GM12865 (cell line): ENCODE measurements at regions not wholly inside any gene's neighbourhood (a gene's known extent, or its start where the extent isn't known, plus 50 kb on each side); places are given as distances from the start of the nearest gene placed in this dataset.

Source experiments
- DNase-seq: peaks from one replicate; pipeline ENCODE4 v3.0.0; 2010; ENCODE audit warnings: low read depth
- H3K4me3 ChIP-seq: 2 replicates; pipeline ENCODE4 v1.5.1; 2011; ENCODE audit warnings: mild to moderate bottlenecking, low read depth, low read length, control low read depth
- TF ChIP-seq, protein P1 (sequence below): IDR thresholded peaks from 2 replicates; pipeline ENCODE4 v1.5.1; 2011; ENCODE audit warnings: low read length, control low read depth, low read depth, inconsistent platforms; ENCODE audit not compliant: insufficient read depth; ENCODE audit errors: missing control alignments

DNA sequence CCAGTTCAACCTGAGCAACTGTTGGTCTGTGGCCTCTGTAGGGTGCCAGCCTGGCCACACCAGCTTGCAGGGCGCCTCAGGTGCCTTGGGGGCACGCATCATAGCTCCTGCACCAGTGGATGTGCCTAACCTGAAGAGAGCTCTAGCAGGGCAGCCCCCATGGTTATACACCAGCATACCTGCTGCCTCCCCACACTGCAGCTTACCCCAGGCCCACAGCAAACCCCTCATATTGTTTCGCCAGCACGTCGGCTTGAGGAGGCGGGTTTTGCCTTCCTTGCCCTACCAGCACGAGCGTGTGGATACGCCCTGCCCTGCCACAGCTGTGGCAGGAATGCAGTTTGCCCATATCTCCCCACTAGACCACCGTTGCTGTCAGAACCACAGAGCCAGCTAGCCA is 435.9 kb downstream of the SLCO4C1 start:
- H3K4me3 ChIP-seq: no peak overlapping the region
- no peak for DNase-seq
- TF ChIP-seq, protein P1, sequence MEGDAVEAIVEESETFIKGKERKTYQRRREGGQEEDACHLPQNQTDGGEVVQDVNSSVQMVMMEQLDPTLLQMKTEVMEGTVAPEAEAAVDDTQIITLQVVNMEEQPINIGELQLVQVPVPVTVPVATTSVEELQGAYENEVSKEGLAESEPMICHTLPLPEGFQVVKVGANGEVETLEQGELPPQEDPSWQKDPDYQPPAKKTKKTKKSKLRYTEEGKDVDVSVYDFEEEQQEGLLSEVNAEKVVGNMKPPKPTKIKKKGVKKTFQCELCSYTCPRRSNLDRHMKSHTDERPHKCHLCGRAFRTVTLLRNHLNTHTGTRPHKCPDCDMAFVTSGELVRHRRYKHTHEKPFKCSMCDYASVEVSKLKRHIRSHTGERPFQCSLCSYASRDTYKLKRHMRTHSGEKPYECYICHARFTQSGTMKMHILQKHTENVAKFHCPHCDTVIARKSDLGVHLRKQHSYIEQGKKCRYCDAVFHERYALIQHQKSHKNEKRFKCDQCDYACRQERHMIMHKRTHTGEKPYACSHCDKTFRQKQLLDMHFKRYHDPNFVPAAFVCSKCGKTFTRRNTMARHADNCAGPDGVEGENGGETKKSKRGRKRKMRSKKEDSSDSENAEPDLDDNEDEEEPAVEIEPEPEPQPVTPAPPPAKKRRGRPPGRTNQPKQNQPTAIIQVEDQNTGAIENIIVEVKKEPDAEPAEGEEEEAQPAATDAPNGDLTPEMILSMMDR: no peak

DNA sequence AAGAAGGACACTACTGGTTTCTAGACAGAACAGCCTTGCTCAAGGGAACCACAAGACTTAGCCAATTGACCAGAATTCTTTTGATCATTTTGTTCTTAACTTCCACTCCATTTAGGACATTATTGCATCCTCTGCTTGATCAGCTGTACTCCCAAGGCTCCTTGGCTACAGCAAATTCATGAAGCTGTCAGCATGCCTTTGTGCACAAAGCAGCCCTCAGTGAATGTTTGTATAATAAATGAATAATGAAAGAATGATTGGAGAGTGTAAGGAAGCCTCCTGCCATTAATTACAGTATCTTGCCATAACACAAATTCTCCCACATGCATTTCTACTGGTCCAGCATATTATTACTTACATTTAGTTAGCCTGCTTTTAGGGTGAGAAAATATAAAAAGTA is 449.6 kb downstream of the SLCO4C1 start:
- TF ChIP-seq, protein P1: no peak
- no peak for DNase-seq
- H3K4me3 ChIP-seq: no peak overlapping the region

DNA sequence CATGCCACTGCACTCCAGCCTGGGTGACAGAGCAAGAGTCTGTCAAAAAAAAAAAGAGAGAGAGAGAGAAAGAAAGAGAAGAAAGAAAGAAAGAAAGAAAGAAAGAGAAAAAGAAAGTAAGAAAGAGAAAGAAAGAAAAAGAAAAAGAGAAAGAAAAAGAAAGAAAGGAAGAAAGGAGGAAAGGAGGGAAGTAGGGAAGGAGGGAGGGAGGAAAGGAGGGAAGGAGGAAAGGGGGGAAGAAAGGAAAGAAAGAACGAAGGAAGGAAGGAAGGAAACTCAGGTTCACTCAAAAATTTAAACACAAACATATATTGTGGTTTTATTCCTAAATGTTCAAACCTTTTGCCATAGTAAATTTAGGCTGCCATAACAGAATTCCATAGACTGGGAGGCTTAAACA is 453.0 kb downstream of the SLCO4C1 start:
- H3K4me3 ChIP-seq: no peak overlapping the region
- TF ChIP-seq, protein P1: no peak
- no peak for DNase-seq

DNA sequence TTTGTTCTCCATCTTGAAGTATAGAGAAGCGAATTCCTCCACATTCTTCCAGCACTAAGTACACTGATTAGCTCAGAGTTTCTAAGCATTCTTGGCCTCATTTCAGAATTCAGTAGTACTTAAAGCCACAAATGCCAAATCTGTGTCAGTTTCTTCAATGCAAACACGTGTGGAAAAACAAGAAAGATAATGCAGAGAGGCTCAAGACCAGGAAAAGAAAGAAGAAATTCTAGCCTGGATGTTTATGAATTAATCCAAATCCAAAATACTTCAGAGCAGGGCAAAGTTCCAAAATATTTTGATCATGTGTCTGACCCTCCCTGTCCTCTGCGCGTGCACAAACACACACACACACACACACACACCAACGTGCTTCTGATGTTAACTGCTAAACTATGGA is 457.6 kb downstream of the SLCO4C1 start:
- no peak overlapping the region for H3K4me3 ChIP-seq
- TF ChIP-seq, protein P1: no peak
- DNase-seq: no peak

DNA sequence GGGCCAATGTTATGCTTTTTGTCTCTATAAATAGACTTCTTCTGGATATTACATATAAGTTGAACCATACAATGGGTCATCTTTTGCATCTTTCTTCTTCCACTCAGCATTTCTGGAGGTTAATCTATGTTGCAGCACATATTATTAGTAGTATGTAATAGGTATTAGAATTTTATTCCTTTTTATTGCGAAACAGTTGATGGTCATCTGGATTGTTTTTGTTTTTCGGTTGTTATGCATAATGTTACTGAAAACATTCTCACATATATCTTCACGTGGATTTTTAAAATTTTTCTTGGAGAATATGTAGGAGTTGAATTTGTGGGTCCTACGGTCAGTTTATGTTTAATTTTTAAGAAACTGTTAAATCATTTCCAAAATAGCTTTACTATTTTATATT is 466.8 kb downstream of the SLCO4C1 start:
- no peak overlapping the region for H3K4me3 ChIP-seq
- no peak for DNase-seq
- TF ChIP-seq, protein P1: no peak

DNA sequence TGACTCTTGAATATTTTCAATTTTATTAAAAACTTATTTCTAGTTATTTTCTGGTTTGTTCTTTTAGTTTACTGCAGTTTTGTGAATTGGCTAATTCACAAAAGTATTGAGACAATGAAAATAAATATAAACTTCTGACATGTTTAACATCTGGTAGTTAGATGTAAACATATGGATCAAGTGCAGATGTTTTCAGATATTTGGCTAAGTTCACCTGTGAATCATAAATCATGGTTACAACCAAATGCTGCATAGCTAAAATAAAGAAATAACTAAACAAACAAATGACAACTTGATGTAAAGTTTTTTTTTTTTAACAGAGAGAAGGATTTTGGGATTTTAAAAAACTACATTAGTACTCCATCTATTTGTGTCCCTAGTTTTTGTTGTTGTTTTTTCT is 484.6 kb downstream of the SLCO4C1 start:
- H3K4me3 ChIP-seq: no peak overlapping the region
- TF ChIP-seq, protein P1: no peak
- DNase-seq: no peak

DNA sequence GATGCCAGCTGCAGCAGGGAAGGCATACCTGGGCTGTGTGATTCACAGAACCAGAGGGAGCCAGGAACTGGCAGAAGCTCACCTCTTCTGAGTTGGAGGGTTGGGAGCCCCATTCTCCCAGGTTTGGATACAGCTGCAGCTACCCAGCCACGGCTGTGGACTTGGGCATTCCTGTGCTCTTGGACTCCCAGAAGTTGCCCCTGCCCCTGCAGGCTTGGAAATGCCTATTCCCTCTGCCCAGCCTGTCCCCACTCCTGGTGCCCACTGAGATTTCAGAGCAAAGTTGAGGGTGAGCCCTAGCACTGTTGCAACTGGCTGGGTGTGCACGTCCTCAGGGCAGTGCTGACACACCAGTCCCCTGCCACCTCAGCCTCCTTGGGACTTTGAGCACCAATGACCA is 489.7 kb downstream of the SLCO4C1 start:
- H3K4me3 ChIP-seq: no peak overlapping the region
- TF ChIP-seq, protein P1: no peak
- no peak for DNase-seq
